ENCODE measurements at regions not wholly inside any gene's neighbourhood (a gene's known extent, or its start where the extent isn't known, plus 50 kb on each side); places are given as distances from the start of the nearest gene placed in this dataset.

GRCh38 chr21:27277110-27277509 lies 310.2 kb upstream of the ADAMTS5 start:
- TF ChIP-seq, protein P1, sequence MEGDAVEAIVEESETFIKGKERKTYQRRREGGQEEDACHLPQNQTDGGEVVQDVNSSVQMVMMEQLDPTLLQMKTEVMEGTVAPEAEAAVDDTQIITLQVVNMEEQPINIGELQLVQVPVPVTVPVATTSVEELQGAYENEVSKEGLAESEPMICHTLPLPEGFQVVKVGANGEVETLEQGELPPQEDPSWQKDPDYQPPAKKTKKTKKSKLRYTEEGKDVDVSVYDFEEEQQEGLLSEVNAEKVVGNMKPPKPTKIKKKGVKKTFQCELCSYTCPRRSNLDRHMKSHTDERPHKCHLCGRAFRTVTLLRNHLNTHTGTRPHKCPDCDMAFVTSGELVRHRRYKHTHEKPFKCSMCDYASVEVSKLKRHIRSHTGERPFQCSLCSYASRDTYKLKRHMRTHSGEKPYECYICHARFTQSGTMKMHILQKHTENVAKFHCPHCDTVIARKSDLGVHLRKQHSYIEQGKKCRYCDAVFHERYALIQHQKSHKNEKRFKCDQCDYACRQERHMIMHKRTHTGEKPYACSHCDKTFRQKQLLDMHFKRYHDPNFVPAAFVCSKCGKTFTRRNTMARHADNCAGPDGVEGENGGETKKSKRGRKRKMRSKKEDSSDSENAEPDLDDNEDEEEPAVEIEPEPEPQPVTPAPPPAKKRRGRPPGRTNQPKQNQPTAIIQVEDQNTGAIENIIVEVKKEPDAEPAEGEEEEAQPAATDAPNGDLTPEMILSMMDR (IDR thresholded peaks at IDR 0.05; ENCODE audit: low read depth, low read length, poor library complexity, severe bottlenecking): no peak
- TF ChIP-seq EZH2phosphoT487 (IDR thresholded peaks at IDR 0.05; ENCODE audit: borderline replicate concordance, low read length): no peak
